Memory B cell (primary cell): ENCODE measurements at regions not wholly inside any gene's neighbourhood (a gene's known extent, or its start where the extent isn't known, plus 50 kb on each side); places are given as distances from the start of the nearest gene placed in this dataset.
"Not testable (repeated sequence)": the region's sequence is repeated elsewhere in the genome, so short reads cannot be mapped to it uniquely, and the experiment has no call there.

Experiments used
- ATAC-seq: fragments of 150-1000 bp; cut with Tn5 transposase; 2 replicates; pipeline ENCODE4 v1.10.0; 2021; ENCODE audit warnings: low read depth, mild to moderate bottlenecking, moderate library complexity
- DNase-seq, 2 donors: peaks; one replicate each; pipeline ENCODE4 v3.0.0; 2022; ENCODE audit warnings: low spot score in 2 of 2
- H3K27ac Mint-ChIP-seq: one replicate; pipeline ENCODE4 v1.8.0; 2022; ENCODE audit warnings: mild to moderate bottlenecking, moderate library complexity, mixed read lengths
- H3K27me3 Mint-ChIP-seq: one replicate; pipeline ENCODE4 v1.8.0; 2022; ENCODE audit warnings: mixed read lengths
- H3K36me3 Mint-ChIP-seq: one replicate; pipeline ENCODE4 v1.8.0; 2022; ENCODE audit warnings: mild to moderate bottlenecking, mixed read lengths
- H3K4me1 Mint-ChIP-seq: one replicate; pipeline ENCODE4 v1.8.0; 2022; ENCODE audit warnings: mixed read lengths
- H3K4me3 Mint-ChIP-seq: one replicate; pipeline ENCODE4 v1.8.0; 2022; ENCODE audit warnings: mild to moderate bottlenecking, moderate library complexity, mixed read lengths
- H3K9me3 Mint-ChIP-seq: one replicate; pipeline ENCODE4 v1.8.0; 2022; ENCODE audit warnings: mixed read lengths

- Mint-ChIP-seq H3K9me3 (no peaks in the 10 kb centered on the region), H3K27ac (peak overlapping the region; percentile 97), H3K27me3 (peaks cover 5% of the 10 kb centered on the region), H3K4me3 (peak overlapping the region; percentile 91), H3K4me1 (peaks cover 7% of the 10 kb centered on the region), H3K36me3 (no peaks in the 10 kb centered on the region)
- ATAC-seq (no peak), DNase-seq (no peak)
Observed at GRCh38 chrX:52261125-52261462, 76.4 kb downstream of the MAGED4 start.

- Mint-ChIP-seq H3K9me3 (no peaks in the 10 kb centered on the region), H3K36me3 (no peaks in the 10 kb centered on the region), H3K27me3 (peaks cover 2% of the 10 kb centered on the region), H3K4me3 (peak overlapping the region; percentile 91), H3K4me1 (peaks cover 7% of the 10 kb centered on the region), H3K27ac (peak overlapping the region; percentile 97)
- DNase-seq (peak; percentile 73 to 92), ATAC-seq (peak; percentile 94)
Observed at GRCh38 chrX:52261463-52262194, 76.9 kb downstream of the MAGED4 start.

GRCh38 chrX:52262195-52262546, 77.5 kb downstream of the MAGED4 start:
- DNase-seq: no peak
- peaks cover 1% of the 10 kb centered on the region for H3K27me3 Mint-ChIP-seq
- ATAC-seq: no peak
- no peaks in the 10 kb centered on the region for H3K36me3 Mint-ChIP-seq
- no peaks in the 10 kb centered on the region for H3K9me3 Mint-ChIP-seq
- H3K4me1 Mint-ChIP-seq: peaks cover 7% of the 10 kb centered on the region
- peak overlapping the region; percentile 97 for H3K27ac Mint-ChIP-seq
- peak overlapping the region; percentile 91 for H3K4me3 Mint-ChIP-seq

DNA sequence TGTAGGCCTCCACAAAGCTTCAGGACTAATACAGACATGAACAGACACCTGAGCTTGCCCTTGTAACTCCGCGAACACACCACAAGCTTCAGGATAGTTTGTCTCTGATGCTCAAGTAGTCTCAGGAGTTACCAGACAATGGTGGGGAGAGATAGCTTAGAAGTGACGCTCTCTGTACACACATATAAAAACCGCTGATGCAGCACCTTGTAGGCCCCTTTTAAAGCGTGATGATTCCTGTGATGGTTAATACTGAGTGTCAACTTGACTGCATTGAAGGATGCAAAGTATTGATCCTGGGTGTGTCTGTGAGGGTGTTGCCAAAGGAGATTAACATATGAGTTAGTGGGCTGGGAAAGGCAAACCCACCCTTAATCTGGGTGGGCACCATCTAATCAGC, 78.7 kb downstream of the MAGED4 start:
- peaks cover 7% of the 10 kb centered on the region for H3K4me1 Mint-ChIP-seq
- peak overlapping the region; percentile 97 for H3K27ac Mint-ChIP-seq
- no peak for ATAC-seq
- no peak for DNase-seq
- no peaks in the 10 kb centered on the region for H3K36me3 Mint-ChIP-seq
- no peak overlapping the region for H3K4me3 Mint-ChIP-seq
- H3K9me3 Mint-ChIP-seq: no peaks in the 10 kb centered on the region
- H3K27me3 Mint-ChIP-seq: peaks cover 1% of the 10 kb centered on the region

GRCh38 chrX:52265713-52266112, 81.0 kb downstream of the MAGED4 start:
- no peak for DNase-seq
- Mint-ChIP-seq H3K27ac (no peak overlapping the region), H3K4me1 (peaks cover 7% of the 10 kb centered on the region), H3K36me3 (no peaks in the 10 kb centered on the region), H3K9me3 (no peaks in the 10 kb centered on the region), H3K4me3 (no peak overlapping the region), H3K27me3 (peaks cover 1% of the 10 kb centered on the region)
- no peak for ATAC-seq

DNA sequence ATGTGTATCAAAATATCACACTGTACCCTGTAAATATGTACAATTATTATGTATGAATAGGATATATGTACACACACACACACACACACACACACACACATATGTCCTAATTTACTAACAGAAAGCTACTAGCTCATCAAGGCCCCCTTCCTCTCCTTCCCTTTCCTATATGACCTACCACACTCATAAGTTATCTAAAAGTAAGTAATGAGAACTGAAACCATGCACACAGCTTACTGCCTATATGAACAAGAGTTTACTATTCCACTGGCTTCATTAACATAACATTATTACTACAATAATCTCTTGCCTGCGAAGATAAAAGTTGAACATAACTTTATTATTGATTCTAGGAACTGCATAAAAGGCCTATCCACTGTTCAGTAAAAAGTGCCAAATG, 83.8 kb downstream of the MAGED4 start:
- not testable (repeated sequence) for ATAC-seq, H3K4me1 Mint-ChIP-seq, H3K27ac Mint-ChIP-seq, H3K4me3 Mint-ChIP-seq, H3K36me3 Mint-ChIP-seq, H3K9me3 Mint-ChIP-seq, DNase-seq, H3K27me3 Mint-ChIP-seq

DNA sequence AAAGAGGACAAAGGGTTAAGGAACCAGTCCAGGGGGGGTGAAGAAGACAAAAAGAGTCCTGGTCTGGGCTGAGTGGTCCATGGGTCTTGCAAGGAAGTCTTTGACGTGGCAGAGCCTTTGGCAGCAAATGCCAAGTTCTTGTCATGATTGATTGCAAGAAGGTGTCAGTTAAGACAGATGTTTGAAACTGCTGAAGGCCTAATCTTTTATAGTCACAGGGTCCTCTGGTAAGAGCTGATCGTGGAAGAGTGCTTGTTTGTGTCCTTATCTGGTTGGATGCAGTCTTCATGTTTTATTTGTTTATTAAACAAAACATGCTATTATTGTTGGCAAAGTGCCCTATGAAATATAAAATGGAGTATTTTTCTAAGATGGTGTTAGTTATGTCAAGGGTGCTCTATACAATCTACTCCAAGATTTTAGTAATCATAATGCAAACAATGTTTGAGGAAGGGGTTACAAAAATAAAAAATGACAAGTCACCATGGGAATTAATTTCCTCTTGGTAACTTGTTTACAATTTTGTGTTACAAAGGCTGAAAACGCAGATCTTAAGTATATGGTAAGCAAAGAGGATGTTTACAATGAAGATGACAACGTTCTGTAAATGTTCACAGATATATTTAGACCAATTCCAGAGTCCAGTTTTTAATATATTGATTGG, 85.9 kb downstream of the MAGED4 start:
- DNase-seq: no peak
- H3K4me3 Mint-ChIP-seq: no peak overlapping the region
- H3K27ac Mint-ChIP-seq: no peak overlapping the region
- H3K36me3 Mint-ChIP-seq: no peaks in the 10 kb centered on the region
- H3K9me3 Mint-ChIP-seq: no peaks in the 10 kb centered on the region
- no peak for ATAC-seq
- no peaks in the 10 kb centered on the region for H3K4me1 Mint-ChIP-seq
- peaks cover 1% of the 10 kb centered on the region for H3K27me3 Mint-ChIP-seq

DNA sequence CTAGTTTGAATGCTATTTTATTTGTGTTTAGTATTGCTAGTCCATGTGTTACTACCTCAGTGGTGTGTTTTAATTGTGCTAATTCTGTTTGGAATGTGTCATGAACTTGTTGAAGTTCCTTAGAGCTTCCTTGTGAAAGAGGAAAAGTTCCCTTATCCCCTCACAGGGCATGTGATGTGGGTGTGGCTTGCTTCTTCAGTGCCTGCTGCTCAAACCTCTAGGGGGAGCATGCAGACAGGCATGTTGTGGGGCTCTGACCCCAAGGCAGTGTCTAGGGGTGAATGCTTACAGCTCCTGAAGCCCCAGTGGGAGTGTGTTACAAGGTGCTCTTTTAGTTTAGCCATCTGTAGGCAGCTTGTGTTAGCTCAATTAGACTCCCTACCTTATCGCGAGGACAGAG, 86.5 kb downstream of the MAGED4 start:
- H3K27me3 Mint-ChIP-seq: no peaks in the 10 kb centered on the region
- ATAC-seq: no peak
- no peak overlapping the region for H3K4me3 Mint-ChIP-seq
- DNase-seq: no peak
- H3K27ac Mint-ChIP-seq: no peak overlapping the region
- no peaks in the 10 kb centered on the region for H3K4me1 Mint-ChIP-seq
- no peaks in the 10 kb centered on the region for H3K9me3 Mint-ChIP-seq
- H3K36me3 Mint-ChIP-seq: no peaks in the 10 kb centered on the region

GRCh38 chrX:52277666-52278065, 91.2 kb upstream of the XAGE2 start:
- Mint-ChIP-seq H3K9me3 (no peaks in the 10 kb centered on the region), H3K4me3 (no peak overlapping the region), H3K4me1 (peaks cover 5% of the 10 kb centered on the region), H3K36me3 (peaks cover 1% of the 10 kb centered on the region), H3K27ac (no peak overlapping the region), H3K27me3 (no peaks in the 10 kb centered on the region)
- DNase-seq: no peak
- no peak for ATAC-seq

DNA sequence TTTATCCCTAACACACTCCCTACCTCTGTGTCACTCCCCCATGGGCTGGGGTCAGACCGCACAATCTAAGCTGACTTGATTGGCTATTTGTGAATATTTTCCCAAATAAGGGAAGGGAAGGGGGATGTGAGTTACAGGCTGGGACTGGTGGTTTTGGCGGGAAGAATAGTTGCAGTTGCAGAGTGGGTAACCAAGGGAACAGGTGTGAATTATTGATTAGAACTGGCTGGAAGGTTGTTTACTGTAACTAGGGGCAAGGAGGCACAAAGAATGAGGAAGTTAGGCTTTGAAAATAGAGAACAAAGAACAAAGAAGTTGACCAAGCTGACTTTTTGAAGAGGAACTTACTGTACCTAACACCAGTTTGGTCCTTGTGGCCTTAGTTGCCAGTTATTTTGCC, 88.0 kb upstream of the XAGE2 start:
- Mint-ChIP-seq H3K4me1 (peaks cover 8% of the 10 kb centered on the region), H3K4me3 (no peak overlapping the region)

GRCh38 chrX:52284865-52285264, 84.0 kb upstream of the XAGE2 start:
- no peaks in the 10 kb centered on the region for H3K9me3 Mint-ChIP-seq

More for the DNA sequence above, 88.0 kb upstream of the XAGE2 start:
- DNase-seq (peak in 1 of 2 donors; percentile 37), ATAC-seq (peak; percentile 96)
- Mint-ChIP-seq H3K27ac (peak overlapping the region; percentile 80), H3K36me3 (peaks cover 4% of the 10 kb centered on the region), H3K9me3 (no peaks in the 10 kb centered on the region), H3K27me3 (no peaks in the 10 kb centered on the region)

DNA sequence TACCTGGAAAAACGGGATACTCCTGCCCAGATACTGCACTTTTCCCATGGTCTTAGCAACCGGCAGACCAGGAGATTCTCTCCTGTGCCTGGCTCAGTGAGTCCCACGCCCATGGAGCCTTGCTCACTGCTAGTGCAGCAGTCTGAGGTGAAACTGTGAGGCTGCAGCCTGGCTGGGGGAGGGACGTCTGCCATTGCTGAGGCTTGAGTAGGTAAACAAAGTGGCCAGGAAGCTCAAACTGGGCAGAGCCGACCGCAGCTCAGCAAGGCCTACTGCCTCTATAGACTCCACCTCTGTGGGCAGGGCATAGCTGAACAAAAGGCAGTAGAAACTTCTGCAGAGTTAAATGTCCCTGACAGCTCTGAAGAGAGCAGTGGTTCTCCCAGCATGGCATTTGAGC, 69.9 kb upstream of the XAGE2 start:
- H3K4me1 Mint-ChIP-seq, H3K36me3 Mint-ChIP-seq, H3K4me3 Mint-ChIP-seq, ATAC-seq, DNase-seq, H3K9me3 Mint-ChIP-seq, H3K27ac Mint-ChIP-seq, H3K27me3 Mint-ChIP-seq: not testable (repeated sequence)

More at GRCh38 chrX:52284865-52285264, 84.0 kb upstream of the XAGE2 start:
- Mint-ChIP-seq H3K4me1 (peaks cover 8% of the 10 kb centered on the region), H3K27ac (no peak overlapping the region), H3K36me3 (peaks cover 4% of the 10 kb centered on the region), H3K4me3 (no peak overlapping the region), H3K27me3 (no peaks in the 10 kb centered on the region)
- ATAC-seq (no peak), DNase-seq (no peak)

DNA sequence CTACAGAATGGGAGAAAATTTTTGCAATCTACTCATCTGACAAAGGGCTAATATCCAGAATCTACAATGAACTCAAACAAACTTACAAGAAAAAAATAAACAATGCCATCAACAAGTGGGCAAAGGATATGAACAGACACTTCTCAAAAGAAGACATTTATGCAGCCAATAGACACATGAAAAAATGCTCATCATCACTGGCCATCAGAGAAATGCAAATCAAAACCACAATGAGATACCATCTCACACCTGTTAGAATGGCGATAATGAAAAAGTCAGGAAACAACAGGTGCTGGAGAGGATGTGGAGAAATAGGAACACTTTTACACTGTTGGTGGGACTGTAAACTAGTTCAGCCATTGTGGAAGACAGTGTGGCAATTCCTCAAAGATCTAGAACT, 60.3 kb upstream of the XAGE2 start:
- not testable (repeated sequence) for H3K9me3 Mint-ChIP-seq, DNase-seq, H3K4me3 Mint-ChIP-seq, ATAC-seq, H3K4me1 Mint-ChIP-seq, H3K27me3 Mint-ChIP-seq, H3K27ac Mint-ChIP-seq, H3K36me3 Mint-ChIP-seq
